ENCODE measurements at regions not wholly inside any gene's neighbourhood (a gene's known extent, or its start where the extent isn't known, plus 50 kb on each side); places are given as distances from the start of the nearest gene placed in this dataset.

- TF ChIP-seq JUND (IDR thresholded peaks at IDR 0.05; ENCODE audit: low read depth) = no peak
- in situ Hi-C loops (cut with HindIII; ENCODE audit: low pct_unique_long_range_greater_than_20kb, low sequenced_read_pairs) = no loop called here
- no peak for DNase-seq (ENCODE audit: low read depth in 1 of 2, low spot score in 1 of 2)
These were observed 475.2 kb upstream of the USP24 start for GRCh38 chr1:55690366-55690765.

- in situ Hi-C loops (cut with HindIII; ENCODE audit: low pct_unique_long_range_greater_than_20kb, low sequenced_read_pairs) = no loop called here
- TF ChIP-seq JUND (IDR thresholded peaks at IDR 0.05; ENCODE audit: low read depth) = no peak
- no peak for DNase-seq (ENCODE audit: low read depth in 1 of 2, low spot score in 1 of 2)
These were observed 474.6 kb upstream of the USP24 start for GRCh38 chr1:55689800-55690199.

DNA sequence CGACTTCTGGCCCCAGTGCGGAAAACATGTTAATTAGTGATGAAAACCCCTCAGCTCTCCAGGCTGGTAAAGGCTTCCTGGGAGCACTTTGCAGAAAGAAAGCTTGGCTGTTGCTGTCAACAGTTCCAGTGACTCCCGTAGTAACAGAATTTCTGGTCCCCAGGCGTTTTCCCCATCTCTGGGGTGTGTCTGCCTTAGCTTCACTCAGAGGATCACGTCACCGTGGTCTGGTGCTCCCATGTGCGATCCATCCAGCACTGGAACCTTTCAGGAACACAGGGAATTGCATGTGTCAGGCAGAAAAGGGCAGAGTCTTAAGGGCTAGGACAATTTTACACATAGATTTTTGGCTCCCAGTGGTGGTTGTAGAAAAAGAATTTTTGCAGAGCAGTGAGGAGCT, 470.4 kb upstream of the USP24 start:
- TF ChIP-seq JUND (IDR thresholded peaks at IDR 0.05; ENCODE audit: low read depth) = no peak
- DNase-seq (ENCODE audit: low read depth in 1 of 2, low spot score in 1 of 2) = no peak
- in situ Hi-C loops (cut with HindIII; ENCODE audit: low pct_unique_long_range_greater_than_20kb, low sequenced_read_pairs) = no loop called here

- no peak for DNase-seq (ENCODE audit: low read depth in 1 of 2, low spot score in 1 of 2)
- in situ Hi-C loops (cut with HindIII; ENCODE audit: low pct_unique_long_range_greater_than_20kb, low sequenced_read_pairs) = no loop called here
- no peak for TF ChIP-seq JUND (IDR thresholded peaks at IDR 0.05; ENCODE audit: low read depth)
These were observed 469.0 kb upstream of the USP24 start for GRCh38 chr1:55684131-55684650.

DNA sequence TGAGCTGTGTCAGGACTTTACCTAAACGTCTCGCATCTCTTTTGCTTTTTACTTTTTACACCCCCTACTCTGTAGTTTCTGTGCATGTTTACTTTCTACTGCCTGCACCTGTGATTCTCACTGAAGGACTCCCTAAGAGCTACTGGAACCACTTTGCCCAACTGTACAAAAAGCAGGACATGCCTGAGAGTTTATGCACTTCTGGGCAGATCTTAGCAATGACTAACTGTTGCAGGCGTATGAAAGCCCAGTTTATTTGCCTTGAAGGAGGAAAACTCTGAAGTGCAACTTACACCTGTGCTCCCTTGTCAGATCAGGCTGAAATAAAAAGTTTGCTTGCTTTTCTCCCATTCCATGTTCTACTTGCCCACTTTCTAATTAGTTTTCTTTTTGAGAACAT, 467.0 kb upstream of the USP24 start:
- TF ChIP-seq JUND (IDR thresholded peaks at IDR 0.05; ENCODE audit: low read depth) = no peak
- no peak for DNase-seq (ENCODE audit: low read depth in 1 of 2, low spot score in 1 of 2)
- in situ Hi-C loops (cut with HindIII; ENCODE audit: low pct_unique_long_range_greater_than_20kb, low sequenced_read_pairs) = no loop called here

- no peak for DNase-seq (ENCODE audit: low read depth in 1 of 2, low spot score in 1 of 2)
- in situ Hi-C loops (cut with HindIII; ENCODE audit: low pct_unique_long_range_greater_than_20kb, low sequenced_read_pairs) = no loop called here
- no peak for TF ChIP-seq JUND (IDR thresholded peaks at IDR 0.05; ENCODE audit: low read depth)
These were observed 464.8 kb upstream of the USP24 start for GRCh38 chr1:55679971-55680370.

DNA sequence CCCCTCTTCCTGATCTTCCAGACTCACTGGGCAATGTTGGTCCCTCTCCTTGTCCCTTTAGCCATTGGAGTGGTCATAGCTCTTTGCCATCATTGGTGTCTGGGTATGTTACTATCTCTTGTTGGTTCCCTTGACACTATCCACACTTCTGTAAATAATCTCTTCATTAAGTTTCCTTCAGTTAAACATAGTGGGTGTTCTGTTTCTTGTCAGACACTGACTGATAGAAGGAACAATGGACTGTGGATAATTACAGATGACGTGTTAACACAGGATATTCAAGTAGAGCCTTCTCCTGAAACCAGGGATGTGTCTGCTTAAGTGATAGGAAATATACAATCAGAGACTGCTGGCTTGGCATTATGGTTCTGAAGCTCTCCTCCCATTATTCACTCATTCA, 458.3 kb upstream of the USP24 start:
- in situ Hi-C loops (cut with HindIII; ENCODE audit: low pct_unique_long_range_greater_than_20kb, low sequenced_read_pairs) = no loop called here
- no peak for TF ChIP-seq JUND (IDR thresholded peaks at IDR 0.05; ENCODE audit: low read depth)
- DNase-seq (ENCODE audit: low read depth in 1 of 2, low spot score in 1 of 2) = no peak

DNA sequence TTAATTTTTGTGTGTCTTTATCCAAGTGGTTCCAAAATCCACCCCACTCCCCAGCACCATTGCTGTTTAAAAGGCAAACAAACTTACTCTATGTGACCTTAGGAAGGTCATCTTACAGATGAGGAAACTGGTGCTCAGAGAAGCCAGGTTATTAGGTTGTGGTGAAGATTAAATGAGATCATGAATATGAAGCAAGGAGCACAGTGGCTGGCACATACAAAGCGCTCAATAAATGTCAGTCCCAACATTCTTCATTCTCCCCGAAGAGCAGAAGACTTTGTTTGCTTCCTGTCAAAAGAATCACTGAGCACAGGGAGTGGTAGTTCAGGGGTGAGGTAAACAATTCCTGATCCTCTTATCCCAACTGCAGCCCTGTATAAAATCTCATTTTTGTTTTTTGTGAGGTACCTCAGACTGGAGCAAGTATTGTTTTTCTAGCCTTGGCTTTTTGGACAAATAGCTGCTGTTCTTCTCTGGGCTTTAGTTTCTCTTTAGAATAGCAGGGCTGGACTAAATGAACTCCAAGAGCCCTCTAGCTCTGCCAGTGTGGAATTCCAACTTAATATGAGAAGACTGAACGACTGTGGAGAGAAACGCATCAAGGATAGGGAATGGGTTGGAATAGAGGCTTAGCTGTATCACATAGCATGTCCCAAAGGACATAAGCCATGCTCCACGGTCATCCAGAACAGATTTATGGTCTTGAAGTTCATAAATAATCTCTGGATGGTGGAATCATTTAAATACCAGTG, 455.3 kb upstream of the USP24 start:
- DNase-seq (ENCODE audit: low read depth in 1 of 2, low spot score in 1 of 2) = no peak
- TF ChIP-seq JUND (IDR thresholded peaks at IDR 0.05; ENCODE audit: low read depth) = no peak
- in situ Hi-C loops (cut with HindIII; ENCODE audit: low pct_unique_long_range_greater_than_20kb, low sequenced_read_pairs) = no loop called here

GRCh38 chr1:55669293-55669692, 454.1 kb upstream of the USP24 start:
- no peak for DNase-seq (ENCODE audit: low read depth in 1 of 2, low spot score in 1 of 2)
- no peak for TF ChIP-seq JUND (IDR thresholded peaks at IDR 0.05; ENCODE audit: low read depth)
- in situ Hi-C loops (cut with HindIII; ENCODE audit: low pct_unique_long_range_greater_than_20kb, low sequenced_read_pairs) = no loop called here

GRCh38 chr1:55662875-55663274, 447.7 kb upstream of the USP24 start:
- DNase-seq (ENCODE audit: low read depth in 1 of 2, low spot score in 1 of 2) = no peak
- TF ChIP-seq JUND (IDR thresholded peaks at IDR 0.05; ENCODE audit: low read depth) = no peak
- in situ Hi-C loops (cut with HindIII; ENCODE audit: low pct_unique_long_range_greater_than_20kb, low sequenced_read_pairs) = no loop called here

DNA sequence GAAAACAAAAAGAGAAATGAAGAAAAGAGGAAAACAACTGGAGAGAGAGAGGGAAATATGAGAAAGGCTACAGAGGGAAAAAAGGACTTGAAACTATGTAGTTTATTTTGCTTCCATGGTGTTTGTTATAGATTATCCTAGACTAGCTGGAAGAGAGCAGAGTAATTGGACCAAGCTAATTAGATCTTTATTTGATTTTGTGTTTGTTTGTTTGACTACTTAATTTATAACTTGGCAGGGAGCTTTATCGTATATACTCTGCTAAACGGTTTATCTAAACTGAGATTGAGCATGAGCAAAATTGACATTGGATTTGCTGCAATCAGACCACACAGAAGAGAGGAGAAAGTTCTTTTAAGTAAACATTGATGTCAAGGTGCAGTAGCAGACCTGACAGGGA, 443.8 kb upstream of the USP24 start:
- no peak for TF ChIP-seq JUND (IDR thresholded peaks at IDR 0.05; ENCODE audit: low read depth)
- in situ Hi-C loops (cut with HindIII; ENCODE audit: low pct_unique_long_range_greater_than_20kb, low sequenced_read_pairs) = no loop called here
- DNase-seq (ENCODE audit: low read depth in 1 of 2, low spot score in 1 of 2) = no peak

DNA sequence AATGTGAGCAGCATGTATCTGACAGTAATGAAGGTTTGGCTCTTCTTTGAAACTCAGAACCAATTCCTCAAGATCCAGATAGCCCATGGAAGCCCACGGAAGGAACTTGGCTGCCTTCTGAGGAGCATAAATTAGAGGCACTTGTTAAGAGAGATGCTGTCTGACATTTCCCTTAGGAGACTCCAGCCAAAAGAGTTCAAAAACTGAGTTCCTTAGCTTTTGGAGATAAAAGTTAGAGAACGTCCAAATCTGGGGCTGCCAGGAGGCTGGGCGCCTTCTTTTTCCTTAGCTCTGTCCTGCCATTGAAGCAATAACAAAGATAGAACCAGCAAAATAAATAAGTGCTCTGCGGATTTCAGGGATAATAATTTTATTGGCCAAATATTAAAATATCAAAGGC, 439.6 kb upstream of the USP24 start:
- no peak for DNase-seq (ENCODE audit: low read depth in 1 of 2, low spot score in 1 of 2)
- TF ChIP-seq JUND (IDR thresholded peaks at IDR 0.05; ENCODE audit: low read depth) = no peak
- in situ Hi-C loops (cut with HindIII; ENCODE audit: low pct_unique_long_range_greater_than_20kb, low sequenced_read_pairs) = no loop called here

- in situ Hi-C loops (cut with HindIII; ENCODE audit: low pct_unique_long_range_greater_than_20kb, low sequenced_read_pairs) = no loop called here
- TF ChIP-seq JUND (IDR thresholded peaks at IDR 0.05; ENCODE audit: low read depth) = no peak
- DNase-seq (ENCODE audit: low read depth in 1 of 2, low spot score in 1 of 2) = no peak
These were observed 439.0 kb upstream of the USP24 start for GRCh38 chr1:55654171-55654570.

GRCh38 chr1:55650444-55650843, 435.3 kb upstream of the USP24 start:
- no peak for DNase-seq (ENCODE audit: low read depth in 1 of 2, low spot score in 1 of 2)
- no peak for TF ChIP-seq JUND (IDR thresholded peaks at IDR 0.05; ENCODE audit: low read depth)
- in situ Hi-C loops (cut with HindIII; ENCODE audit: low pct_unique_long_range_greater_than_20kb, low sequenced_read_pairs) = no loop called here
